Upper lobe of right lung (tissue), 1 donor: ENCODE measurements at regions not wholly inside any gene's neighbourhood (a gene's known extent, or its start where the extent isn't known, plus 50 kb on each side); places are given as distances from the start of the nearest gene placed in this dataset.

ENCODE experiments used
- ATAC-seq: fragments of 200-7000 bp; cut with Tn5 transposase; one replicate; pipeline ENCODE4 v1.9.1; 2020; ENCODE audit warnings: mild to moderate bottlenecking, moderate library complexity
- DNase-seq: peaks from one replicate; pipeline ENCODE4 v3.0.0-alpha.2; 2020
- H3K27ac ChIP-seq: fragments of 200-600 bp; one replicate; pipeline ENCODE4 v1.8.0; 2022
- H3K27me3 ChIP-seq: fragments of 200-600 bp; one replicate; pipeline ENCODE4 v1.8.0; 2022; ENCODE audit warnings: mild to moderate bottlenecking
- H3K36me3 ChIP-seq: fragments of 200-600 bp; one replicate; pipeline ENCODE4 v1.8.0; 2022
- H3K4me1 ChIP-seq: fragments of 200-600 bp; one replicate; pipeline ENCODE4 v1.8.0; 2022
- H3K4me3 ChIP-seq: fragments of 200-600 bp; one replicate; pipeline ENCODE4 v1.8.0; 2022; ENCODE audit warnings: mild to moderate bottlenecking
- H3K9me3 ChIP-seq: fragments of 200-600 bp; one replicate; pipeline ENCODE4 v1.8.0; 2022
- CTCF ChIP-seq: fragments of 200-600 bp; IDR thresholded peaks from one replicate; pipeline ENCODE4 v1.8.0; 2022; ENCODE audit warnings: antibody characterized with exemption
- intact Hi-C: fragments of 100-400 bp; cut with DNase I; formaldehyde crosslinking; loops from one replicate; pipeline ENCODE4 v1.11.0; 2022
- donor health status: DM: no; HTN: yes; CAD: no; lungs with severe emphysema.

GRCh38 chr13:103303078-103303651 lies 236.9 kb upstream of the SLC10A2 start:
- no peak for TF ChIP-seq CTCF
- H3K36me3 ChIP-seq: no peaks in the 10 kb centered on the region
- H3K9me3 ChIP-seq: no peaks in the 10 kb centered on the region
- intact Hi-C loops: no loop called here
- no peak for ATAC-seq
- H3K4me3 ChIP-seq: no peak overlapping the region
- no peaks in the 10 kb centered on the region for H3K27me3 ChIP-seq
- no peaks in the 10 kb centered on the region for H3K4me1 ChIP-seq
- H3K27ac ChIP-seq: no peak overlapping the region
- no peak for DNase-seq

- Histone ChIP-seq H3K9me3 (no peaks in the 10 kb centered on the region), H3K4me1 (no peaks in the 10 kb centered on the region), H3K27ac (no peak overlapping the region), H3K36me3 (no peaks in the 10 kb centered on the region), H3K27me3 (no peaks in the 10 kb centered on the region), H3K4me3 (no peak overlapping the region)
- ATAC-seq (no peak), DNase-seq (no peak)
- intact Hi-C loops: no loop called here
- no peak for TF ChIP-seq CTCF
Observed at GRCh38 chr13:103302676-103303075, 236.5 kb upstream of the SLC10A2 start.

- DNase-seq (no peak), ATAC-seq (no peak)
- Histone ChIP-seq H3K36me3 (no peaks in the 10 kb centered on the region), H3K4me3 (no peak overlapping the region), H3K9me3 (no peaks in the 10 kb centered on the region), H3K27me3 (no peaks in the 10 kb centered on the region), H3K27ac (no peak overlapping the region), H3K4me1 (no peaks in the 10 kb centered on the region)
- TF ChIP-seq CTCF: no peak
- intact Hi-C loops: no loop called here
Observed at GRCh38 chr13:103299079-103299478, 232.9 kb upstream of the SLC10A2 start.

- Histone ChIP-seq H3K27me3 (no peaks in the 10 kb centered on the region), H3K4me1 (no peaks in the 10 kb centered on the region), H3K36me3 (no peaks in the 10 kb centered on the region), H3K27ac (no peak overlapping the region), H3K4me3 (no peak overlapping the region), H3K9me3 (no peaks in the 10 kb centered on the region)
- ATAC-seq: no peak
- no peak for TF ChIP-seq CTCF
- no peak for DNase-seq
- intact Hi-C loops: no loop called here
Observed at GRCh38 chr13:103297083-103297482, 230.9 kb upstream of the SLC10A2 start.

GRCh38 chr13:103291798-103292572 lies 225.8 kb upstream of the SLC10A2 start:
- Histone ChIP-seq H3K27ac (no peak overlapping the region), H3K9me3 (no peaks in the 10 kb centered on the region), H3K4me3 (no peak overlapping the region), H3K4me1 (no peaks in the 10 kb centered on the region), H3K36me3 (no peaks in the 10 kb centered on the region), H3K27me3 (no peaks in the 10 kb centered on the region)
- TF ChIP-seq CTCF: no peak
- ATAC-seq (no peak), DNase-seq (no peak)
- intact Hi-C loops: no loop called here
